Transverse colon (tissue), 4 donors: ENCODE measurements at regions not wholly inside any gene's neighbourhood (a gene's known extent, or its start where the extent isn't known, plus 50 kb on each side); places are given as distances from the start of the nearest gene placed in this dataset.
A peak's percentile ranks its signal among the peaks of the same experiment; 100 is the strongest.

Source experiments
- DNase-seq: peaks from one replicate; pipeline ENCODE4 v3.0.0-alpha.2; 2019
- H3K27ac ChIP-seq, 4 donors: fragments of 200-600 bp; sonication (generic); 2 replicates each; pipeline ENCODE4 v1.5.1; 2016 to 2018; ENCODE audit warnings: inconsistent platforms in 4 of 4
- H3K27me3 ChIP-seq: fragments of 200-600 bp; sonication (generic); 2 replicates; pipeline ENCODE4 v1.5.1; 2017; ENCODE audit warnings: inconsistent platforms
- H3K36me3 ChIP-seq, 4 donors: fragments of 200-600 bp; sonication (generic); 2 replicates each; pipeline ENCODE4 v1.5.1; 2017 to 2019; ENCODE audit warnings: inconsistent platforms in 4 of 4
- H3K4me1 ChIP-seq, 4 donors: fragments of 200-600 bp; sonication (generic); 2 replicates each; pipeline ENCODE4 v1.5.1; 2017 to 2020; ENCODE audit warnings: inconsistent platforms in 4 of 4
- H3K4me3 ChIP-seq, 4 donors: fragments of 200-600 bp; sonication (generic); 1 replicate in 1 of 4; 2 replicates in 3 of 4; pipeline versions ENCODE4 v1.5.1 to v1.6.1; 2017 to 2019; ENCODE audit warnings: inconsistent platforms in 4 of 4
- H3K9me3 ChIP-seq, 2 donors: fragments of 200-600 bp; sonication (generic); 2 replicates each; pipeline ENCODE4 v1.5.1; 2017 to 2019; ENCODE audit warnings: inconsistent platforms in 2 of 2
- CTCF ChIP-seq, 5 experiments: fragments of 200-600 bp in 3 of 5; fragments of 450-650 bp in 2 of 5; sonication (generic) in 3 of 5; IDR thresholded peaks; 1 replicate in 2 of 5; 2 replicates in 3 of 5; pipeline ENCODE4 v1.5.1; 2016 to 2017; ENCODE audit warnings: antibody characterized with exemption in 5 of 5, inconsistent platforms in 3 of 5, mild to moderate bottlenecking in 2 of 5, moderate library complexity in 1 of 5
- EP300 ChIP-seq: sonication (generic); formaldehyde crosslinking; IDR thresholded peaks from one replicate; pipeline ENCODE4 v1.6.1; 2017; ENCODE audit warnings: antibody characterized with exemption, low read depth
- POLR2A ChIP-seq: fragments of 450-650 bp; IDR thresholded peaks from one replicate; pipeline ENCODE4 v1.6.1; 2016; ENCODE audit warnings: antibody characterized with exemption, mild to moderate bottlenecking, moderate library complexity
- POLR2AphosphoS5 ChIP-seq, 3 donors: sonication (generic); formaldehyde crosslinking; IDR thresholded peaks; one replicate each; pipeline ENCODE4 v1.6.1; 2016; ENCODE audit warnings: antibody characterized with exemption in 3 of 3
- WGBS, 2 donors: methylation state at CpG; one replicate each; pipeline ENCODE4 v1.1.5; 2018; ENCODE audit warnings: low coverage in 1 of 2; 5-methylcytosine and 5-hydroxymethylcytosine counted together
- in situ Hi-C, 4 donors: fragments of 200-750 bp; cut with MboI; loops; one replicate each; pipeline versions ENCODE4 v1.15.0 to v1.15.1; 2017; ENCODE audit warnings: low sequenced_read_pairs in 3 of 4, low pct_ligation_motif_present in 1 of 4, low pct_unique_long_range_greater_than_20kb in 1 of 4
- intact Hi-C: fragments of 100-400 bp; cut with DNase I; formaldehyde crosslinking; loops from one replicate; pipeline ENCODE4 v1.15.1; 2023; ENCODE audit warnings: low total_unique reads

- in situ Hi-C loops = loop anchor here in 1 of 4 donors (10.0 kb wide), 1 partner anchor 87 kb away; the partner anchor contains the start of gene SDC1
- no peaks in the 10 kb centered on the region for H3K27me3 ChIP-seq
- peaks cover 0 to 12% (median 2%) of the 10 kb centered on the region in 4 donors for H3K4me1 ChIP-seq
- intact Hi-C loops = no loop called here
- H3K9me3 ChIP-seq = no peaks in the 10 kb centered on the region
- H3K4me3 ChIP-seq = no peak overlapping the region
- no peaks in the 10 kb centered on the region for H3K36me3 ChIP-seq
- TF ChIP-seq POLR2A = no peak
- TF ChIP-seq EP300 = no peak
- no peak for TF ChIP-seq CTCF (IDR thresholded peaks at IDR 0.05)
- no peak for TF ChIP-seq POLR2AphosphoS5 (IDR thresholded peaks at IDR 0.05)
- WGBS, 2 donors = 88 to 97% methylated on average over 8 of the region's 8 CpGs
- DNase-seq = no peak
- H3K27ac ChIP-seq = no peak overlapping the region
These were observed 86.5 kb upstream of the LAPTM4A start for GRCh38 chr2:20137884-20138283.

GRCh38 chr2:20137131-20137571 lies 85.7 kb upstream of the LAPTM4A start:
- TF ChIP-seq POLR2AphosphoS5 (IDR thresholded peaks at IDR 0.05) (no peak), EP300 (no peak), CTCF (IDR thresholded peaks at IDR 0.05) (no peak), POLR2A (no peak)
- in situ Hi-C loops (loop anchor here in 1 of 4 donors (10.0 kb wide), 1 partner anchor 88 kb away; the partner anchor contains the start of gene SDC1), intact Hi-C loops (no loop called here)
- Histone ChIP-seq H3K36me3 (no peaks in the 10 kb centered on the region), H3K27me3 (no peaks in the 10 kb centered on the region), H3K27ac (no peak overlapping the region), H3K9me3 (no peaks in the 10 kb centered on the region), H3K4me3 (no peak overlapping the region), H3K4me1 (peaks cover 0 to 12% (median 2%) of the 10 kb centered on the region in 4 donors)
- no peak for DNase-seq
- WGBS, 2 donors = 93 to 100% methylated on average over 1 to 10 of the region's 10 CpGs

DNA sequence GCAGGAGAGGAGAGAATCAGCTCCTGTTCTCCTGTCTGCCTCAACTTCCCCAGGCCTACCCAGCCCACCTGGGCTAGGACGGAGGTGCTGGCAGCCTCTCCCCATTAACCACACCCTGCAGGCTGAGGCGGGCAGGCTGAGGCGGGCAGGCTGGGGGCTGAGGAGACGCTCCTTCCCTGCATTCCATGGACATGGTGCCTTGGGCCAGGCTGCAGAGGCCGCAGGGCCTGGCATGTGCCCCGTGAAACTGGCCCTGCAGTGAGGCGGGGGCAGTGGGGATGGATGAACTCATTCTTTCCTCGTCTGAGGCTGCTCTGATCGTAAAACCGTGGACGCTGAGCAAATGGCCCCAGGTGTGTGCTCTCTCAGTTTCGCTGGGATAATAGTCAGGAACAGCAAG lies 84.7 kb upstream of the LAPTM4A start:
- Histone ChIP-seq H3K4me1 (peaks cover 0 to 15% (median 2%) of the 10 kb centered on the region in 4 donors), H3K27ac (peak overlapping the region in 1 of 4 donors; percentile 22), H3K36me3 (no peaks in the 10 kb centered on the region), H3K27me3 (no peaks in the 10 kb centered on the region), H3K4me3 (no peak overlapping the region), H3K9me3 (no peaks in the 10 kb centered on the region)
- DNase-seq = no peak
- 80% methylated on average over 12 of the region's 12 CpGs; no CpG with 5 or more reads in 1 of the 2 donors for WGBS, 2 donors
- TF ChIP-seq CTCF (IDR thresholded peaks at IDR 0.05) (no peak), POLR2A (no peak), POLR2AphosphoS5 (IDR thresholded peaks at IDR 0.05) (no peak), EP300 (no peak)
- intact Hi-C loops = no loop called here
- in situ Hi-C loops = loop anchor here in 1 of 4 donors (10.0 kb wide), 1 partner anchor 89 kb away; the partner anchor contains the start of gene SDC1

- DNase-seq = peak; percentile 78
- in situ Hi-C loops (loop anchor here in 1 of 4 donors (10.0 kb wide), 1 partner anchor 89 kb away; the partner anchor contains the start of gene SDC1), intact Hi-C loops (no loop called here)
- Histone ChIP-seq H3K36me3 (no peaks in the 10 kb centered on the region), H3K4me1 (peaks cover 0 to 20% (median 3%) of the 10 kb centered on the region in 4 donors), H3K9me3 (no peaks in the 10 kb centered on the region), H3K27me3 (no peaks in the 10 kb centered on the region), H3K27ac (peak overlapping the region in 1 of 4 donors; percentile 22), H3K4me3 (no peak overlapping the region)
- TF ChIP-seq POLR2A (no peak), CTCF (IDR thresholded peaks at IDR 0.05) (peak; percentile 51 to 75 (median 63))
- WGBS, 2 donors = 36 to 45% methylated on average over 3 to 8 of the region's 10 CpGs
These were observed 84.2 kb upstream of the LAPTM4A start for GRCh38 chr2:20135631-20136050.
